WTC11 (cell line): ENCODE measurements at regions not wholly inside any gene's neighbourhood (a gene's known extent, or its start where the extent isn't known, plus 50 kb on each side); places are given as distances from the start of the nearest gene placed in this dataset.

Source experiments
- ATAC-seq: fragments of 200-7000 bp; cut with Tn5 transposase; 2 replicates; pipeline ENCODE4 v1.10.0; 2021; ENCODE audit warnings: mild to moderate bottlenecking, moderate library complexity
- CTCF ChIA-PET: fragments of 300-600 bp; sonication (Branson Sonifier 250); formaldehyde crosslinking; loops from one replicate; lab custom pipeline; 2021; ENCODE audit warnings: antibody characterized with exemption; lab: Charles Lee
- POLR2A ChIA-PET: fragments of 350-600 bp; sonication (Branson Sonifier 250); formaldehyde crosslinking; loops from one replicate; lab custom pipeline; 2021; ENCODE audit warnings: antibody characterized with exemption; lab: Charles Lee
- DNase-seq: peaks from one replicate; pipeline ENCODE4 v3.0.0; 2021; ENCODE audit warnings: low spot score
- H3K27ac Mint-ChIP-seq: 2 replicates; pipeline ENCODE4 v1.8.0; 2021; ENCODE audit warnings: mixed read lengths
- H3K27me3 Mint-ChIP-seq: 2 replicates; pipeline ENCODE4 v1.8.0; 2021; ENCODE audit warnings: low read depth, mild to moderate bottlenecking, moderate library complexity, mixed read lengths
- H3K36me3 Mint-ChIP-seq: 2 replicates; pipeline ENCODE4 v1.8.0; 2021; ENCODE audit warnings: mixed read lengths
- H3K4me1 Mint-ChIP-seq: 2 replicates; pipeline ENCODE4 v1.8.0; 2022; ENCODE audit warnings: mixed read lengths
- H3K4me3 Mint-ChIP-seq: 2 replicates; pipeline ENCODE4 v1.8.0; 2021; ENCODE audit warnings: mild to moderate bottlenecking, moderate library complexity, mixed read lengths
- H3K9me3 Mint-ChIP-seq: 2 replicates; pipeline ENCODE4 v1.8.0; 2021; ENCODE audit warnings: mixed read lengths
- CBFB ChIP-seq: sonication (generic); formaldehyde crosslinking; IDR thresholded peaks from 2 replicates; pipeline ENCODE4 v1.8.1; 2022; ENCODE audit warnings: mild to moderate bottlenecking, low read depth, missing genetic modification reagents
- CREM ChIP-seq: sonication (generic); formaldehyde crosslinking; IDR thresholded peaks from 2 replicates; pipeline ENCODE4 v1.8.1; 2022; ENCODE audit warnings: mild to moderate bottlenecking, missing genetic modification reagents, moderate library complexity
- E2F4 ChIP-seq: sonication (generic); formaldehyde crosslinking; IDR thresholded peaks from 2 replicates; pipeline ENCODE4 v1.8.1; 2022; ENCODE audit warnings: low read depth, mild to moderate bottlenecking, moderate library complexity, missing genetic modification reagents, borderline replicate concordance
- E2F5 ChIP-seq: sonication (generic); formaldehyde crosslinking; IDR thresholded peaks from 2 replicates; pipeline ENCODE4 v1.8.1; 2022; ENCODE audit warnings: mild to moderate bottlenecking, moderate library complexity, missing genetic modification reagents
- ETV6 ChIP-seq: sonication (generic); formaldehyde crosslinking; IDR thresholded peaks from 2 replicates; pipeline ENCODE4 v1.8.1; 2022; ENCODE audit warnings: mild to moderate bottlenecking, missing genetic modification reagents
- FOXP1 ChIP-seq: sonication (generic); formaldehyde crosslinking; IDR thresholded peaks from 2 replicates; pipeline ENCODE4 v1.8.0; 2022; ENCODE audit warnings: missing genetic modification reagents, mild to moderate bottlenecking, moderate library complexity, borderline replicate concordance
- GTF2I ChIP-seq: fragments of 250-450 bp; sonication (Bioruptor Pico); conservative IDR thresholded peaks from 2 replicates; pipeline ENCODE4 v1.4.0; 2021; ENCODE audit warnings: mild to moderate bottlenecking
- IRF2 ChIP-seq: sonication (generic); formaldehyde crosslinking; IDR thresholded peaks from 2 replicates; pipeline ENCODE4 v1.8.0; 2022; ENCODE audit warnings: low read depth, missing genetic modification reagents, borderline replicate concordance
- JUN ChIP-seq: sonication (generic); formaldehyde crosslinking; IDR thresholded peaks from 2 replicates; pipeline ENCODE4 v1.8.0; 2023; ENCODE audit warnings: mild to moderate bottlenecking, missing genetic modification reagents
- NFYB ChIP-seq: sonication (generic); formaldehyde crosslinking; conservative IDR thresholded peaks from 2 replicates; pipeline ENCODE4 v1.8.0; 2022; ENCODE audit warnings: low read depth, missing genetic modification reagents
- RELA ChIP-seq: sonication (generic); formaldehyde crosslinking; IDR thresholded peaks from 2 replicates; pipeline ENCODE4 v1.8.1; 2022; ENCODE audit warnings: missing genetic modification reagents, mild to moderate bottlenecking, borderline replicate concordance
- RORB ChIP-seq: fragments of 250-450 bp; sonication (Bioruptor Pico); IDR thresholded peaks from 2 replicates; pipeline ENCODE4 v1.9.0; 2021; ENCODE audit warnings: mild to moderate bottlenecking
- TEAD1 ChIP-seq: sonication (generic); formaldehyde crosslinking; IDR thresholded peaks from 2 replicates; pipeline ENCODE4 v1.8.0; 2022; ENCODE audit warnings: mild to moderate bottlenecking, missing genetic modification reagents
- TP53 ChIP-seq: sonication (generic); formaldehyde crosslinking; IDR thresholded peaks from 2 replicates; pipeline ENCODE4 v1.8.1; 2023; ENCODE audit warnings: mild to moderate bottlenecking, missing genetic modification reagents
- ZNF219 ChIP-seq: sonication (generic); formaldehyde crosslinking; IDR thresholded peaks from 2 replicates; pipeline ENCODE4 v1.8.0; 2023; ENCODE audit warnings: missing genetic modification reagents, mild to moderate bottlenecking, borderline replicate concordance
- ZNF281 ChIP-seq: sonication (generic); formaldehyde crosslinking; IDR thresholded peaks from 2 replicates; pipeline ENCODE4 v1.8.0; 2023; ENCODE audit warnings: mild to moderate bottlenecking, missing genetic modification reagents
- ZNF396 ChIP-seq: fragments of 250-450 bp; sonication (Bioruptor Pico); IDR thresholded peaks from 2 replicates; pipeline ENCODE4 v1.8.0; 2021; ENCODE audit warnings: mild to moderate bottlenecking, moderate library complexity, borderline replicate concordance
- ZNF512 ChIP-seq: sonication (generic); formaldehyde crosslinking; IDR thresholded peaks from 2 replicates; pipeline ENCODE4 v1.8.1; 2022; ENCODE audit warnings: missing genetic modification reagents, borderline replicate concordance
- ZNF671 ChIP-seq: fragments of 250-450 bp; sonication (Bioruptor Pico); IDR thresholded peaks from 2 replicates; pipeline ENCODE4 v1.8.0; 2021; ENCODE audit warnings: mild to moderate bottlenecking
- TF ChIP-seq, protein P1 (sequence below): fragments of 250-450 bp; sonication (Bioruptor Pico); IDR thresholded peaks from 2 replicates; pipeline ENCODE4 v1.9.0; 2021; ENCODE audit warnings: moderate library complexity, mild to moderate bottlenecking, inconsistent platforms, borderline replicate concordance
- TF ChIP-seq, protein P2 (sequence below): sonication (generic); formaldehyde crosslinking; IDR thresholded peaks from 2 replicates; pipeline ENCODE4 v1.8.1; 2023; ENCODE audit warnings: mild to moderate bottlenecking, missing genetic modification reagents, moderate library complexity

- TF ChIP-seq, protein P1, sequence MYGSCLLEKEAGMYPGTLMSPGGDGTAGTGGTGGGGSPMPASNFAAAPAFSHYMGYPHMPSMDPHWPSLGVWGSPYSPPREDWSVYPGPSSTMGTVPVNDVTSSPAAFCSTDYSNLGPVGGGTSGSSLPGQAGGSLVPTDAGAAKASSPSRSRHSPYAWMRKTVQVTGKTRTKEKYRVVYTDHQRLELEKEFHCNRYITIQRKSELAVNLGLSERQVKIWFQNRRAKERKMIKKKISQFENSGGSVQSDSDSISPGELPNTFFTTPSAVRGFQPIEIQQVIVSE, result no peak
- TF ChIP-seq IRF2 (no peak), ZNF671 (CRISPR knock-in tag) (no peak), CBFB (CRISPR knock-in tag) (no peak), JUN (CRISPR knock-in tag) (no peak), FOXP1 (no peak)
These were observed 187.8 kb downstream of the SNX19 start (continued) for GRCh38 chr11:130728185-130729180.

- ATAC-seq (no peak), DNase-seq (no peak)
- CTCF ChIA-PET, result no interaction called here
- Mint-ChIP-seq H3K4me1 (peaks cover 17% of the 10 kb centered on the region), H3K27ac (no peak overlapping the region), H3K36me3 (peaks cover 25% of the 10 kb centered on the region), H3K4me3 (no peak overlapping the region), H3K9me3 (peaks cover 43% of the 10 kb centered on the region), H3K27me3 (peaks cover 2% of the 10 kb centered on the region)
- TF ChIP-seq E2F5 (CRISPR knock-in tag) (no peak), ETV6 (CRISPR knock-in tag) (no peak), GTF2I (CRISPR knock-in tag) (no peak), ZNF281 (no peak), RORB (no peak), E2F4 (CRISPR knock-in tag) (no peak), IRF2 (no peak), CREM (no peak), TEAD1 (CRISPR knock-in tag) (no peak), ZNF512 (no peak), NFYB (no peak), RELA (CRISPR knock-in tag) (no peak), ZNF396 (CRISPR knock-in tag) (no peak), TP53 (CRISPR knock-in tag) (no peak), ZNF219 (CRISPR knock-in tag) (no peak)
- TF ChIP-seq, protein P2, sequence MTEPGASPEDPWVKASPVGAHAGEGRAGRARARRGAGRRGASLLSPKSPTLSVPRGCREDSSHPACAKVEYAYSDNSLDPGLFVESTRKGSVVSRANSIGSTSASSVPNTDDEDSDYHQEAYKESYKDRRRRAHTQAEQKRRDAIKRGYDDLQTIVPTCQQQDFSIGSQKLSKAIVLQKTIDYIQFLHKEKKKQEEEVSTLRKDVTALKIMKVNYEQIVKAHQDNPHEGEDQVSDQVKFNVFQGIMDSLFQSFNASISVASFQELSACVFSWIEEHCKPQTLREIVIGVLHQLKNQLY (CRISPR knock-in tag), result no peak
- POLR2A ChIA-PET, result no interaction called here
These were observed 187.1 kb downstream of the SNX19 start for GRCh38 chr11:130729193-130729592.
